Right lobe of liver (tissue), 4 donors: ENCODE measurements at regions not wholly inside any gene's neighbourhood (a gene's known extent, or its start where the extent isn't known, plus 50 kb on each side); places are given as distances from the start of the nearest gene placed in this dataset.

Experiments
- POLR2A ChIP-seq: fragments of 450-650 bp; IDR thresholded peaks from one replicate; pipeline ENCODE4 v1.6.1; 2017; ENCODE audit warnings: antibody characterized with exemption, mild to moderate bottlenecking
- TF ChIP-seq, protein P1 (sequence below), 4 donors: fragments of 200-600 bp in 3 of 4; fragments of 450-650 bp in 1 of 4; IDR thresholded peaks; one replicate each; pipeline versions ENCODE4 v1.5.1 to v1.8.0; 2016 to 2022; ENCODE audit warnings: antibody characterized with exemption in 4 of 4, mild to moderate bottlenecking in 2 of 4
- donor health status: DM: no; HTN: no; CAD: no.
- donor health status: DM: no; HTN: no; CAD: no.
- donor health status: DM: no; HTN: yes; CAD: no.

DNA sequence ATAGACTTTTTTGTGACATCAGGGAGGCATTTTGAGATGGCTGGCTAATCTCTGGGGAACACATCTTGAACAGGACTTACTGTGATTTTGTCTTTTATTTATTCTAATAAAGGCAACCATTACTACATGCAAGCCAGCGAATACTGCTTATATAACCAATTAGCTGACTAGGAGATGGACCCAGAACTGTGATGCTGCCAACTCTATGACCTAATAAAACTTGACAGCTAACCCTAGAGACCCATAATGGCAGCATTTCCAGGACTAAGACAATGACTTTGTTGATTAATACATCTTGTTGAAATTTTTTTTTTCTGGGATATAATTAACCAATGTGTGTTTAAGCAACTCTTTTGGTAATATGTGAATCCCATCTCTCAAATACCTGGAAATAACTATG, 584.6 kb downstream of the PRR32 start:
- no peak for TF ChIP-seq POLR2A
- TF ChIP-seq, protein P1, sequence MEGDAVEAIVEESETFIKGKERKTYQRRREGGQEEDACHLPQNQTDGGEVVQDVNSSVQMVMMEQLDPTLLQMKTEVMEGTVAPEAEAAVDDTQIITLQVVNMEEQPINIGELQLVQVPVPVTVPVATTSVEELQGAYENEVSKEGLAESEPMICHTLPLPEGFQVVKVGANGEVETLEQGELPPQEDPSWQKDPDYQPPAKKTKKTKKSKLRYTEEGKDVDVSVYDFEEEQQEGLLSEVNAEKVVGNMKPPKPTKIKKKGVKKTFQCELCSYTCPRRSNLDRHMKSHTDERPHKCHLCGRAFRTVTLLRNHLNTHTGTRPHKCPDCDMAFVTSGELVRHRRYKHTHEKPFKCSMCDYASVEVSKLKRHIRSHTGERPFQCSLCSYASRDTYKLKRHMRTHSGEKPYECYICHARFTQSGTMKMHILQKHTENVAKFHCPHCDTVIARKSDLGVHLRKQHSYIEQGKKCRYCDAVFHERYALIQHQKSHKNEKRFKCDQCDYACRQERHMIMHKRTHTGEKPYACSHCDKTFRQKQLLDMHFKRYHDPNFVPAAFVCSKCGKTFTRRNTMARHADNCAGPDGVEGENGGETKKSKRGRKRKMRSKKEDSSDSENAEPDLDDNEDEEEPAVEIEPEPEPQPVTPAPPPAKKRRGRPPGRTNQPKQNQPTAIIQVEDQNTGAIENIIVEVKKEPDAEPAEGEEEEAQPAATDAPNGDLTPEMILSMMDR (IDR thresholded peaks at IDR 0.05) = no peak
